ENCODE measurements at regions not wholly inside any gene's neighbourhood (a gene's known extent, or its start where the extent isn't known, plus 50 kb on each side); places are given as distances from the start of the nearest gene placed in this dataset.

- no peak for TF ChIP-seq POLR2AphosphoS5 (IDR thresholded peaks at IDR 0.05; ENCODE audit: low read depth, low read length)
- TF ChIP-seq SIN3A (IDR thresholded peaks at IDR 0.05; ENCODE audit: borderline replicate concordance, insufficient read depth, low read length): no peak
Measured at GRCh38 chr2:6787376-6787775, 78.3 kb downstream of the CMPK2 start.

Data from PFSK-1 (cell line).